Fibroblast of lung (primary cell): ENCODE measurements at regions not wholly inside any gene's neighbourhood (a gene's known extent, or its start where the extent isn't known, plus 50 kb on each side); places are given as distances from the start of the nearest gene placed in this dataset.

Experiments
- CTCF ChIP-seq, 2 donors: IDR thresholded peaks in 1 of 2; conservative IDR thresholded peaks in 1 of 2; 1 replicate in 1 of 2; 2 replicates in 1 of 2; pipeline ENCODE4 v1.5.1; 2011 to 2012; ENCODE audit warnings: low read length in 2 of 2, control low read depth in 1 of 2, inconsistent platforms in 1 of 2, low read depth in 1 of 2, mild to moderate bottlenecking in 1 of 2
- EZH2 ChIP-seq: IDR thresholded peaks from 2 replicates; pipeline ENCODE4 v1.5.1; 2012; ENCODE audit warnings: low read length, control low read depth, mild to moderate bottlenecking; ENCODE audit errors: missing control alignments

GRCh38 chr12:127300075-127300474 is 966.9 kb upstream of the TMEM132C start:
- TF ChIP-seq CTCF (conservative IDR thresholded peaks at IDR 0.05 in 1 of 2, IDR thresholded peaks at IDR 0.05 in 1 of 2; ENCODE audit: low read depth in 1 of 2, low read length in 2 of 2), result no peak
- no peak for TF ChIP-seq EZH2
